Activated CD4-positive, alpha-beta T cell treated with anti-CD3 and anti-CD28 coated beads for 24 hours (primary cell): ENCODE measurements at regions not wholly inside any gene's neighbourhood (a gene's known extent, or its start where the extent isn't known, plus 50 kb on each side); places are given as distances from the start of the nearest gene placed in this dataset.
"Not testable (repeated sequence)": the region's sequence is repeated elsewhere in the genome, so short reads cannot be mapped to it uniquely, and the experiment has no call there.

Source experiments
- DNase-seq, 2 donors: peaks; one replicate each; pipeline ENCODE4 v3.0.0-alpha.2; 2020; ENCODE audit warnings: low read depth in 2 of 2

DNA sequence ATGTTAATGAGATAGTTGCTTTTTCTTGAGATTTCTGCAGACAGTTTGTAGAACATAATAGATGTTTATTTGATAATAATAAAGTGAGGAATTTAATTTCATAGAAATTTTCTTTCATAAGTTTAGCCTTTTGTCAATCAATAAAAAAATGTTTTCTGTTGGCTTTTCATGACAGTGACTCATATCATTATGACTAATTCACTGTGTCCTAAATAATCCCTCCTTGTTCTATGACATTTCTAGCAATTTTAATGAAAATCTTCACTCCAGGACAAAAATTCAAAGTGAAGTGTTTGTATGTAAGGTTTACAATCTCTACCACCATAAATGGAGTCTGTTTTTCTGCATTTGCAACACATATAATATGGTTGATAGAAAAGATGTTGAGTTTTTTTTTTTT is 109.9 kb downstream of the UTRN start:
- DNase-seq, result no peak

GRCh38 chr6:144395826-144396225 is 110.7 kb downstream of the UTRN start:
- DNase-seq, result no peak

DNA sequence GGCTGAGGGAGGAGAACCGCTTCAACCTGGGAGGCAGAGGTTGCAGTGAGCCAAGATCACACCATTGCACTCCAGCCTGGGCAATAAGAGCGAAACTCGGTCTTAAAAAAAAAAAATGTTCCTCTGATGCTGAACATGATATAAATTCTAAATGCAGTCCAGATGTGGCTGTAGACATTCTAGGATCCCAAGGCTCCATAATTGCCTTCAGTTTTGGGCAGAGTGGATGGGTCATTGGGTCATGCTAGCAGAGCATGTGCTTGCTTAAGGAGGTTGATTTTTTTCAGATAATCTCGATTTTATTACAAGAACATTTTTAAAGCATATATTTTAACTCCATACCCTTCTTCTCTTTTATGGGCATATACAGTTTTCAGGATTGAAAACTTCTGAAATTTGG is 112.0 kb downstream of the UTRN start:
- no peak for DNase-seq

DNA sequence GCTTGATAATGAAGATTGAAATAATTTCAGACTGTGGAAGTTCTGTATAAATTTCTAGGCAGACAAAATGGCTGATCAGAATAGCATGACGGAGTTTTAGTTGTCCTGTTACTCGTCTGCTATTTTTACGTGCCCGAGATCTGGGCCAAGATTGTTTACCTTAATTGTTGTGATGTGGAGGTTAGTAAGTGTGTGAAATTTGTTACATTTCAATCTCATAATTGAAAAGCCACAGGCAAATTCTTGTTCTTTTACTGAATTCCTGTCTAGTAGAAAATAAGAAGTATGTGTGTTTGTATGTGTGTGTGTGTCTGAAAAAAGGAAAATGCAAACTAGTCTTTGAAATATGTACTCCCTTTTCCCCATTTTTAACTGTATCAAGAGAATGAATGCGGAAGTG is 115.2 kb downstream of the UTRN start:
- DNase-seq, result no peak

DNA sequence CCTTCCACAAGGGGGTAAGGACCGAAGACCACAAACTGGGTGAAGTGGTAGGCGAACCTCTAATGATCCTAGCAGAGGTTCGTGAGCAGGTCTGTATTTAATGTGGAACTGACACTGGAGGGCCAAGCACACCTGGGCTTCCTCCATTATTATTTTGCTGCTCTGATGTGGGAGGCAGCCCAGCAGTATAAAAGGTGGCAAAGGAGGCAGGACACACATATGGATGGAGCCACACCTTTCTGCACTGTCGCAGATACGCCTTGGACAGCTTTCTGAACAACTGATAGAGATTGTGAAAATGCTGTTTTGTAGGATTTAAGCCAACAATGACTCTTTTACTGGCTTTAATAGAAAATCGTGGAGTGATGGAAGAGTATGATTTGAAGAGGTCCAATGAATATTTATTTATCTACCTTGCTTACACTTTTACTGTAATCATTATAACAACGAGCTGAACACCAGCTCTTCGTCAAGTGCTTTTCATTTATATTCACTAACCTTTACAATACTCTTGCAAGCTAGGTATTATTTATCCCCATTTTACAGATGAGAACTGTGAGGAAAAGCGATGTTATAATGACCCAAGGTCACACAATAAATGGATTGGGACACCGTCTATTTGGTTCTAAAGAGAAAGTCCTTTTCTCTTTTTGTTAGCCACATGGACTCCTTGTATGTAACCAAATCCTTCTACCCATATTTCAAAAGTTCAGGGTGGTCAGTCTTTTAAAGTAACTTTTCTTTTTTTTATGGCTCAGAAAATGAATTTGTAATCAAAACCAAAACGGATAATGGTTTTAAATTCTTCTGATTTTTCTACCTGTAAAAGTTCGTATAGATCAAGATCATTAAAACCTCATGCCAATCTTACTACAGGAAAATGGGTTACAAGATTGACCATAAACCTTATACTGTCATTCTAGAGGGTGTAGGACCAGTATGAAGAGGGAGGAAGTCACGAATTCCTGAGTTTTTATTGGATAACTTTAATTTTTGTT is 116.9 kb downstream of the UTRN start:
- no peak for DNase-seq

GRCh38 chr6:144402750-144403149 is 117.6 kb downstream of the UTRN start:
- DNase-seq, result no peak

- no peak for DNase-seq
Measured at GRCh38 chr6:144405163-144405562, 120.0 kb downstream of the UTRN start.

- DNase-seq, result no peak
Measured at GRCh38 chr6:144406796-144407195, 121.7 kb downstream of the UTRN start.

DNA sequence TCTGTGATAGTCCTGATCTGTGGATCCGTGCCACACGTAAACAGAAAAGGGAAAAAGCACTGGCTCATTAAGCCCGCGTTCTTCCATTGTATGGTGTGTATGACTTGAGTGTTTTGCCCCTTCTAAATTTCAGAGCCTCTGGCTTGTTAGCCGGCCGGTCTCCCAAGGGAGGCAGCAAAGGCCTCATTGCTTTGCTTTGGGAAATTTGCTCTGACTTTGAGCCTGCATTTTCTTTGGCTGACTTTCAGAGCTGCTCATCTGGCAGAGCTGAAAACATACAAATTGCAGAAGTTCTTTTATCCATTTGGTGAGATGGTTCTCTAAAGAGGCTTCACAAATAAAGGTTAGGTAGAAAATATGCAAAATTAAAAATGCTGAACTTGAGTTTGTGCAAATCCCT is 123.0 kb downstream of the UTRN start:
- DNase-seq, result no peak

DNA sequence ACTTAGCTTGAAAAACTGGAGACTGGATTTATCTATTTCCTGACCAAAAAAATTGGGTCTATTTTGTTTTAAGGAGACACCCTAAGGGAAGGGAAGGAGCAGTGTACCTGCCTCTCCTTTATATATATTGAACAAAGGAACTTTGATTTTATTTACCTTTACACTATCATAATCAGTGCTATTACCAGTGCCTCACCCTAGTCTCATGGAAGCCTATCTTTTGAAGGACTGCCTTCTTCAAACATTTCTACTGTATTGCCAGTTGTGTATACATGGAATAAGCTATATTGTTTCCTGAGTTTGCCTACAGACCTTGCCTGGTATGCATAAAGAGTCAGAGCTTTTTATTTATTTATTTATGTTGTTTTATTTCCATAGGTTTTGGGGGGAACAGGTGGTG is 124.9 kb downstream of the UTRN start:
- DNase-seq, result no peak

DNA sequence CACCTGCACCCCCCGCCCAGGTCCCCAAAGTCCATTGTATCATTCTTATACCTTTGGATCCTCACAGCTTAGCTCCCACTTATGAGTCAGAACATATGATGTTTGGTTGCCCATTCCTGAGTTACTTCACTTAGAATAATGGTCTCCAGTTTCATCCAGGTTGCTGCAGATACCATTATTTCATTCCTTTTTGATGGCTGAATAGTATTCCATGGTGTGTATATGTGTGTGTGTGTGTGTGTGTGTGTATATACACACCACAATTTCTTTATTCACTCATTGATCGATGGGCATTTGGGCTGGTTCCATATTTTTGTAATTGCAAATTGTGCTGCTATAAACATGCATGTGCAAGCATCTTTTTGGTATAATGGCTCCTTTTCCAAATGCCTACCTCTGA is 125.4 kb downstream of the UTRN start:
- not testable (repeated sequence) for DNase-seq

GRCh38 chr6:144411531-144412165 is 126.5 kb downstream of the UTRN start:
- DNase-seq, result peak in 1 of 2 donors; percentile 7

DNA sequence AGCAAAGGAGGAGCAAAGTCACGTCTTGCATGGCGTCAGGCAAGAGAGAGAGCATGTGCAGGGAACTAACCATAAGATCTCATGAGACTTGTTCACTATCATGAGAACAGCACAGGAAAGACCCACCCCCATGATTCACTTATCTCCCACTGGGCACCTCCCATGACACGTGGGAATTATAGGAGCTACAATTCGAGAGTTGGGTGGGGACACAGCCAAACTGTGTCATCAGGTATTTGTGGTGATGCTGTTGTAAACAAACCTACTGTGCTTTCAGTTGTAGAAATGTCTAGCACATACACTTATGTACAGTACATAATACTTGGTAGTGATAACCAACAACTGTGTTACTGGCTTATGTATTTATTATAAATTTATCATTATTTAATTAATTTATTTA is 128.3 kb downstream of the UTRN start:
- no peak for DNase-seq

GRCh38 chr6:144415014-144415413 is 129.9 kb downstream of the UTRN start:
- DNase-seq, result no peak

DNA sequence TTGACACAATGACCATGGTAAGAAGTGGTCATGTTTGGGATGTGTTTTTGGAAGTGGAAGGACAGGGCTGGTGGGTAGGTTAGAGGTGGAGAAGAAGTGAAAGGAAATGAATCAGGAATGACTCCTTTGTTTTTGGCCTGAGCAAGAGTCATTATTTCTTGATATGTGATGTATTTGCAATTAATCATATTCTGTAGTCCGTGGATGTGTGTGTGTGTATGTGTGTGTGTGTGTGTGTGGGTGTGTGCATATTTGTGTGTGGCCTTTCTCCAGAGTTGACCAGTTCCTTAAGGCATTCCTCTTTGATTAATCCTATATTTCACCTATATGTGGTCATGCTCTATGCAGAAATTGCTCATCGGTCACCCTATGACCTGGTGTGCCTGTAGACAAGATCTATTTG is 130.7 kb downstream of the UTRN start:
- no peak for DNase-seq

DNA sequence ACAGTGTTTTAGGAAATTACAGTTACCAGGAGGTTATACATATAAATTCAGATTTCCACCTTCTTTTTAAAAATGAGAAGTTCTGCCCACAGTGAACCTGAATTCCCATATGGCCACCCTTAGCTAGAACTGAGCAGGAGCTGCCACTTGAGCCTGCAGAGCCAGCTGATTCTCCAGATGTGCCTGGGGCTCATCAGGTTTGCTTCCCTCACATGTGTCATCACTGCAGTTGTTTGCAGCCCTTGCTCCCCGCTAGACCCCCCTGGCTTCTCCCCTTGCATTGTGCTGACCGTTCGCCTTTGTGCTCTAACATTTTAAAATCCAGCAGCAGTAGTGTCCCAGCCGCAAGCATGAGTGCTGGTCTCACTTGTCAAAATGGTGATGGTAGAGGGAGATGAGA is 131.1 kb downstream of the UTRN start:
- no peak for DNase-seq

DNA sequence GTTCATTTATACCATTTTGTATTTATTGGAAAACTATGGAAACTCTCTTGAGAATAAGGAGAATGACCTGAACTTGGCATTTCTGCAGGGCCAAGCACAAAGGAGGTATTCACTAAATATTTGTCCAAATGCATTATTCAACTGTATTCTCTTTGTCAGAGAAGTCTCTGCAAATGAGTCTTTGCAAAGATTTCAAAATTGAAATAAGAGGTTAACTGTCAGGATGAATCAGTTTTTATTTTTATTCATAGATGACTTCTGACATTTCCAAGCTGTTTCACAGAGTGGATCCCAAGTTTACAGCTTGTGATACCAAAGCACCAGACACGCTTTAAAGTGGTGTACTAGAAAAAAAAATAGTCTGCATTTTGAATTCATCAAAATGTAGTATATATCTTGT is 131.6 kb downstream of the UTRN start:
- DNase-seq, result no peak

- DNase-seq, result no peak
Measured at GRCh38 chr6:144417681-144418080, 132.5 kb downstream of the UTRN start.

GRCh38 chr6:144418959-144419545 is 133.9 kb downstream of the UTRN start:
- no peak for DNase-seq

GRCh38 chr6:144423167-144423566 is 138.0 kb downstream of the UTRN start:
- no peak for DNase-seq

DNA sequence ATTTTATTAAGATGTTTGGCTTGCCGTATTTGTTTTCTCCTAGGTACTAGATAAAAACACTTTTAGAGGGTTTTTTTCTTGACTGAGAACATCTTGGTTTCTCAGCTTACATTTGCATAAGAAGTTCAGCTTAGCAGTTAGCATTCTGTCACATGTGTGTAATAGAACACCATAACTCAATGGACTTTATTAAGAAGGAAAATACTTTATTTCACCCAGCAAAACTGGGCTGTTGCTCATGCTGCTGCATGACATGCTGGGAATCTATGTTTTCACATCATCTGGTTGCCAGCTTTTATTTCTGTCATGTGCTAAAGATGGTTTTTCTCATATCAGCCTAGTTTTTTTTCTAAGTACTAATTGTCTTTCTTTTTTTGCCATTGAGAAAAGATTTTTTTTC is 144.6 kb downstream of the UTRN start:
- DNase-seq, result no peak

- DNase-seq, result not testable (repeated sequence)
Measured at GRCh38 chr6:144433446-144433845, 148.3 kb downstream of the UTRN start.
